BJ (cell line): ENCODE measurements at regions not wholly inside any gene's neighbourhood (a gene's known extent, or its start where the extent isn't known, plus 50 kb on each side); places are given as distances from the start of the nearest gene placed in this dataset.

ENCODE experiments used
- CTCF ChIA-PET: fragments of 350-600 bp; formaldehyde crosslinking; extraction: SDS; loops from one replicate; lab custom pipeline; 2021; ENCODE audit warnings: antibody characterized with exemption, inconsistent platforms; lab: Yijun Ruan, JAX
- POLR2A ChIA-PET: fragments of 300-600 bp; sonication (Branson Sonifier 250); formaldehyde crosslinking; extraction: SDS; loops from one replicate; lab custom pipeline; 2021; ENCODE audit warnings: antibody characterized with exemption; lab: Charles Lee
- DNase-seq: peaks from one replicate; pipeline ENCODE4 v3.0.0-alpha.2; 2011; ENCODE audit warnings: low read depth
- H3K27me3 ChIP-seq: 2 replicates; pipeline ENCODE4 v1.6.0; 2011; ENCODE audit warnings: low read length; ENCODE audit not compliant: control insufficient read depth, insufficient read depth
- H3K36me3 ChIP-seq: 2 replicates; pipeline ENCODE4 v1.5.1; 2011; ENCODE audit warnings: low read length; ENCODE audit not compliant: control insufficient read depth, insufficient read depth
- H3K4me3 ChIP-seq: 2 replicates; pipeline ENCODE4 v1.5.1; 2011; ENCODE audit warnings: low read depth, mild to moderate bottlenecking, control low read depth, low read length
- CTCF ChIP-seq: IDR thresholded peaks from 2 replicates; pipeline ENCODE4 v1.5.1; 2011; ENCODE audit warnings: low read depth, mild to moderate bottlenecking, control low read depth, inconsistent platforms, low read length, moderate library complexity; ENCODE audit not compliant: insufficient read depth

GRCh38 chr1:239819756-239820250, 271.9 kb upstream of the FMN2 start:
- ChIA-PET POLR2A (no interaction called here), CTCF (no interaction called here)
- no peaks in the 10 kb centered on the region for H3K27me3 ChIP-seq
- no peaks in the 10 kb centered on the region for H3K36me3 ChIP-seq
- no peak for DNase-seq
- no peak overlapping the region for H3K4me3 ChIP-seq
- no peak for TF ChIP-seq CTCF

DNA sequence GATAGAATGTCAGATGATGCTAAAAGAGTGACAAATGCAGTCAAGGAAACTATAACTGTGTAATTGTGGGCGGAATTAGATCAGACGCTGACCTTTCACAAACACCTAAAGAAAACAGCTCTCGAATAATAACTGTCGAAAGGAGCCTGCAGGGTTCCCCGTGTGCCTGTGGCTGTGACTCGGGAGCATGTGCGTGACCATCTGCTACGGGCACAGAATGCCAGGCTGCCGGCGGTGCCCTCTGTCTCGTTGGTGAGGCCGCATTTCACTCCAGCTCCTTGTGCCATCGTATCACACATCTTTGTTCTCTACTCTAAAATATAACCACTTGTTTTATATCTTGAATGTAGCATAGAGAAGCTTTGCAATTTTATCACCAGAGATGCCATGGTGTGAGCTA, 267.8 kb upstream of the FMN2 start:
- H3K4me3 ChIP-seq = no peak overlapping the region
- POLR2A ChIA-PET = no interaction called here
- CTCF ChIA-PET = no interaction called here
- no peaks in the 10 kb centered on the region for H3K36me3 ChIP-seq
- no peak for DNase-seq
- no peaks in the 10 kb centered on the region for H3K27me3 ChIP-seq
- no peak for TF ChIP-seq CTCF

GRCh38 chr1:239826211-239826610, 265.5 kb upstream of the FMN2 start:
- H3K4me3 ChIP-seq = no peak overlapping the region
- no peaks in the 10 kb centered on the region for H3K36me3 ChIP-seq
- H3K27me3 ChIP-seq = no peaks in the 10 kb centered on the region
- ChIA-PET CTCF (no interaction called here), POLR2A (no interaction called here)
- TF ChIP-seq CTCF = no peak
- DNase-seq = no peak

DNA sequence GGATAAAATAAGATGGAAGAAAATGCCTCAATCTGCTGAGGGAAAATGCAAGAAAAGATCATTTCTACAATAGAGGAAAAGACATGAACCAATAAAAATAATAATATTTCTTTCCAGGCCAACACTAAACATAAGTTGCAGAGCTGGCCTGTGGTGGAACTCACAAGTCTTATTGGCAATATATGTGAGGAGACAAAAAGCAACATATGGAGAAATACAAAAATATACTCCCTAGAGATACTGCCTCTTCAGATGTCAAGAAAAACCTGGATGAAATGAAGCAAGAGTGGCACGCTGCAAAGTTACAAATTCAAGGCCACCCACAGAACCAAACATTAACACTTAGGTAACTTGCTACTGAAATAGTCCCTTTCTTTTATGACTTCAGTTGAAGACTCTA, 264.9 kb upstream of the FMN2 start:
- H3K4me3 ChIP-seq = no peak overlapping the region
- no peak for TF ChIP-seq CTCF
- H3K27me3 ChIP-seq = no peaks in the 10 kb centered on the region
- no peak for DNase-seq
- POLR2A ChIA-PET = no interaction called here
- CTCF ChIA-PET = no interaction called here
- no peaks in the 10 kb centered on the region for H3K36me3 ChIP-seq

DNA sequence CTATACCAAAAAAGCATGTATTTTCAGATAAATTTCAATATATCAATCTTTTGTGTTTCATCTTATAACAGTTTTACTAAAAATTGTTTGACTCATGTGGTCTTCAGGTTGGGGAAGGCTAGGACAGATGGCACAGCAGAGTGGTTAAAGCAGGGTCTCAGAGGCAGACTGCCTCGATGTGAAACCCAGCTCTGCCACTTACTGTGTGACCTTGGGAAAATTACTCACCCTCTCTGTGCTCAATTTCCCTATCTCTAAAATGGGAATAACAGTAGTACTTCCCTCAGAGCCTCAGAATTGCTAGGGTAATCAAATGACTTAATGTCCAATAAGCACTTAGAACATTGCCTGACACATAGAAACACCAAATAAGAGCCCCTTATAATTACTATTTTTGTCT, 262.1 kb upstream of the FMN2 start:
- ChIA-PET CTCF (no interaction called here), POLR2A (no interaction called here)
- Histone ChIP-seq H3K36me3 (no peaks in the 10 kb centered on the region), H3K27me3 (no peaks in the 10 kb centered on the region), H3K4me3 (no peak overlapping the region)
- TF ChIP-seq CTCF = no peak
- no peak for DNase-seq
